Endodermal cell (in vitro differentiated cells): ENCODE measurements at regions not wholly inside any gene's neighbourhood (a gene's known extent, or its start where the extent isn't known, plus 50 kb on each side); places are given as distances from the start of the nearest gene placed in this dataset.
"Not testable (repeated sequence)": the region's sequence is repeated elsewhere in the genome, so short reads cannot be mapped to it uniquely, and the experiment has no call there.

Experiments
- DNase-seq: peaks from one replicate; pipeline ENCODE4 v3.0.0-alpha.2; 2017
- H3K27ac ChIP-seq: 2 replicates; pipeline ENCODE4 v1.5.1; 2013; ENCODE audit warnings: mild to moderate bottlenecking, low read depth, low read length, moderate library complexity
- H3K27me3 ChIP-seq: 2 replicates; pipeline ENCODE4 v1.6.1; 2013; ENCODE audit warnings: mild to moderate bottlenecking, low read length, moderate library complexity; ENCODE audit not compliant: insufficient read depth, control insufficient read depth, poor library complexity, severe bottlenecking
- H3K36me3 ChIP-seq: 2 replicates; pipeline ENCODE4 v1.7.0; 2013; ENCODE audit warnings: mild to moderate bottlenecking, low read length, moderate library complexity; ENCODE audit not compliant: control insufficient read depth, insufficient read depth
- H3K4me1 ChIP-seq: one replicate; pipeline ENCODE4 v1.7.0; 2013; ENCODE audit warnings: low read length; ENCODE audit not compliant: control insufficient read depth, insufficient read depth
- H3K4me3 ChIP-seq: 2 replicates; pipeline ENCODE4 v1.5.1; 2013; ENCODE audit warnings: mild to moderate bottlenecking, low read length, moderate library complexity
- H3K9ac ChIP-seq: 2 replicates; pipeline ENCODE4 v1.6.1; 2013; ENCODE audit warnings: mild to moderate bottlenecking, low read length, moderate library complexity; ENCODE audit not compliant: poor library complexity, severe bottlenecking; ENCODE audit errors: extremely low read depth
- H3K9me3 ChIP-seq: 2 replicates; pipeline ENCODE4 v1.6.1; 2013; ENCODE audit warnings: mild to moderate bottlenecking, low read length, moderate library complexity; ENCODE audit not compliant: control insufficient read depth
- H3K27ac Mint-ChIP-seq: 2 replicates; pipeline ENCODE4 v1.8.0; 2020; ENCODE audit warnings: mixed read lengths
- H3K27me3 Mint-ChIP-seq: 2 replicates; pipeline ENCODE4 v1.8.0; 2021; ENCODE audit warnings: mild to moderate bottlenecking, mixed read lengths; ENCODE audit not compliant: insufficient read depth
- H3K36me3 Mint-ChIP-seq: 2 replicates; pipeline ENCODE4 v1.8.0; 2020; ENCODE audit warnings: low read depth, mixed read lengths
- H3K4me1 Mint-ChIP-seq: 2 replicates; pipeline ENCODE4 v1.8.0; 2020; ENCODE audit warnings: mixed read lengths
- H3K4me3 Mint-ChIP-seq: 2 replicates; pipeline ENCODE4 v1.8.0; 2020; ENCODE audit warnings: mild to moderate bottlenecking, moderate library complexity, mixed read lengths
- H3K9me3 Mint-ChIP-seq: 2 replicates; pipeline ENCODE4 v1.8.0; 2020; ENCODE audit warnings: mild to moderate bottlenecking, mixed read lengths
- CTCF ChIP-seq: fragments of 200-600 bp; sonication (generic); conservative IDR thresholded peaks from 2 replicates; pipeline ENCODE4 v1.5.0; 2021; ENCODE audit warnings: antibody characterized with exemption, mild to moderate bottlenecking
- WGBS, 2 experiments: methylation state at CpG; one replicate each; pipeline versions ENCODE4 v1.1.5 to v1.1.7; 2013; ENCODE audit warnings: missing lambda C conversion rate in 2 of 2, mixed read lengths in 1 of 2; ENCODE audit not compliant: insufficient coverage in 1 of 2, insufficient read length in 1 of 2; 5-methylcytosine and 5-hydroxymethylcytosine counted together

GRCh38 chr19:40940771-40941170 is 50.3 kb upstream of the CYP2B6 start:
- not testable (repeated sequence) for H3K4me1 ChIP-seq, H3K4me3 ChIP-seq, H3K4me1 Mint-ChIP-seq, H3K9me3 ChIP-seq, H3K27ac Mint-ChIP-seq, H3K9ac ChIP-seq, H3K9me3 Mint-ChIP-seq, H3K27ac ChIP-seq, H3K27me3 ChIP-seq, H3K36me3 ChIP-seq, H3K4me3 Mint-ChIP-seq, H3K36me3 Mint-ChIP-seq, DNase-seq
- H3K27me3 Mint-ChIP-seq, result peaks cover 48% of the 10 kb centered on the region
- WGBS, 2 experiments, result 100% methylated on average over 2 of the region's 3 CpGs; no CpG with 5 or more reads in 1 of the 2 experiments

- H3K9me3 ChIP-seq, H3K4me3 ChIP-seq, H3K36me3 Mint-ChIP-seq, H3K4me1 Mint-ChIP-seq, H3K9ac ChIP-seq, H3K27ac Mint-ChIP-seq, H3K36me3 ChIP-seq, H3K9me3 Mint-ChIP-seq, H3K27ac ChIP-seq, H3K4me3 Mint-ChIP-seq, H3K27me3 ChIP-seq, DNase-seq, H3K4me1 ChIP-seq: not testable (repeated sequence)
- WGBS, 2 experiments, result 87 to 96% methylated on average over 2 of the region's 2 CpGs
- H3K27me3 Mint-ChIP-seq, result peaks cover 34% of the 10 kb centered on the region
Observed at GRCh38 chr19:40938007-40938406, 53.1 kb upstream of the CYP2B6 start.

- DNase-seq, result no peak
- Mint-ChIP-seq H3K9me3 (peaks cover 4% of the 10 kb centered on the region), H3K27ac (no peak overlapping the region), H3K36me3 (no peaks in the 10 kb centered on the region), H3K4me1 (peaks cover 10% of the 10 kb centered on the region), H3K4me3 (no peak overlapping the region), H3K27me3 (peaks cover 37% of the 10 kb centered on the region)
- TF ChIP-seq CTCF, result no peak
- Histone ChIP-seq H3K4me1 (no peaks in the 10 kb centered on the region), H3K4me3 (no peak overlapping the region), H3K36me3 (no peaks in the 10 kb centered on the region), H3K9ac (no peak overlapping the region), H3K27ac (no peak overlapping the region), H3K9me3 (no peaks in the 10 kb centered on the region), H3K27me3 (no peaks in the 10 kb centered on the region)
- 88% methylated on average over 3 of the region's 3 CpGs; no CpG with 5 or more reads in 1 of the 2 experiments for WGBS, 2 experiments
Observed at GRCh38 chr19:40936755-40937154, 54.3 kb upstream of the CYP2B6 start.

- H3K27ac ChIP-seq, result no peak overlapping the region
- peaks cover 16% of the 10 kb centered on the region for H3K4me1 Mint-ChIP-seq
- peaks cover 4% of the 10 kb centered on the region for H3K9me3 Mint-ChIP-seq
- peaks cover 10% of the 10 kb centered on the region for H3K4me1 ChIP-seq
- no peak overlapping the region for H3K4me3 Mint-ChIP-seq
- H3K27me3 Mint-ChIP-seq, result peaks cover 29% of the 10 kb centered on the region
- H3K27me3 ChIP-seq, result no peaks in the 10 kb centered on the region
- no peaks in the 10 kb centered on the region for H3K36me3 ChIP-seq
- no peak overlapping the region for H3K27ac Mint-ChIP-seq
- DNase-seq, result peak; percentile 73
- WGBS, 2 experiments, result 74 to 79% methylated on average over 4 to 5 of the region's 5 CpGs
- no peak overlapping the region for H3K4me3 ChIP-seq
- no peaks in the 10 kb centered on the region for H3K36me3 Mint-ChIP-seq
- no peaks in the 10 kb centered on the region for H3K9me3 ChIP-seq
- peak; percentile 66 for TF ChIP-seq CTCF
- H3K9ac ChIP-seq, result no peak overlapping the region
Observed at GRCh38 chr19:40933025-40933424, 51.0 kb upstream of the CYP2A7 start.
